HG03565 (cell line): ENCODE measurements at regions not wholly inside any gene's neighbourhood (a gene's known extent, or its start where the extent isn't known, plus 50 kb on each side); places are given as distances from the start of the nearest gene placed in this dataset.
"Not testable (repeated sequence)": the region's sequence is repeated elsewhere in the genome, so short reads cannot be mapped to it uniquely, and the experiment has no call there.

Source experiments
- ATAC-seq: cut with Tn5 transposase; IDR thresholded peaks from one replicate; pipeline ENCODE4 v1.9.1; 2021; ENCODE audit warnings: mild to moderate bottlenecking, moderate library complexity; ENCODE audit not compliant: unreplicated experiment

DNA sequence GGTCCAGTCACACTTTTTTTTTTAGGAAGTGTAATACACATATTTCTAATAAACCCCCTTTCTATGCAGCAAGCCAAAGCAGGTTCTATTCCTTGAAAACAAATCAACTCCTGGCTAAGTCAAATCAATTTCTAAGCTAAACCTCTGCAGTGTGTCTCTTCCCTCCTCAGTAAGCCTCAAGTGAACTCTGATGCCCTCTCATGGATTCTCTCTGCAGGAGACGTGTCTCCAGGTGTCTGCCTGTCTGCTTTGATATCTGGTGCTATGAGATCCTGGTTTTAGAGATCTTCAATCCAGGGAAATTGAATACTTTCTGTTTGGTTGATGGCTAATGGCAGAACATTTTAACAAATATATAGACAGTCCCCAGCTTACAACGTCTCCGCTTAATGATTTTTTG is 791.7 kb downstream of the AACS start:
- no peak for ATAC-seq

DNA sequence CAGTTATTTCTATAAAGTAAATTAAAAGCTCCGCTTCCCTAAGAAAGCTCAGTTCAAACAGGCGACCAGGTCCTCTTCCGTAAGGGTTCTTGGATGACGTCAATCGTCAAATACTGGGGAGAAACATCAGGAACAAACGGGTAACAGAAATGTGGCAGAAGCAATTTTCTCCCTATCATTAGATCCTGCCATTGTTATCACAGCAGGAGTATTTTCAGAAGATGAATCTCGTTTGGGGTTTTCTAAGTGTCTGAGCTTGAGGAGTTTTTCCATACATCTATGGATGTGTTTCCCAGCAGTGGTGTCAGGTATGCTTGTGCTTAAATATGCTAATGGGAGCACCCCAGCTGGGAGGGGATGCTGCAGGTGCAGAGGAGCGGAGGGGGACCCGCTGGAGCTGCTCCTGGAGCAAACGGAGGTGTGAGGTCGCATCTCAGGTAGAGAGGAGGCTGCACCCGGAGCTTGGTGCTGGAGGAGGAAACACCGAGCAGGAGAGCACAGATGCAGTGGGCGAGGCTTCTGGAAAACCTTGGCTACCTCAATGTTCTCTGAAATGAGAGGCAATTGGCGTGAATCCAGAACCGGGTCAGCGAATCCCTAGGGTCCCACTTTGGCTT is 795.5 kb downstream of the AACS start:
- ATAC-seq = no peak

DNA sequence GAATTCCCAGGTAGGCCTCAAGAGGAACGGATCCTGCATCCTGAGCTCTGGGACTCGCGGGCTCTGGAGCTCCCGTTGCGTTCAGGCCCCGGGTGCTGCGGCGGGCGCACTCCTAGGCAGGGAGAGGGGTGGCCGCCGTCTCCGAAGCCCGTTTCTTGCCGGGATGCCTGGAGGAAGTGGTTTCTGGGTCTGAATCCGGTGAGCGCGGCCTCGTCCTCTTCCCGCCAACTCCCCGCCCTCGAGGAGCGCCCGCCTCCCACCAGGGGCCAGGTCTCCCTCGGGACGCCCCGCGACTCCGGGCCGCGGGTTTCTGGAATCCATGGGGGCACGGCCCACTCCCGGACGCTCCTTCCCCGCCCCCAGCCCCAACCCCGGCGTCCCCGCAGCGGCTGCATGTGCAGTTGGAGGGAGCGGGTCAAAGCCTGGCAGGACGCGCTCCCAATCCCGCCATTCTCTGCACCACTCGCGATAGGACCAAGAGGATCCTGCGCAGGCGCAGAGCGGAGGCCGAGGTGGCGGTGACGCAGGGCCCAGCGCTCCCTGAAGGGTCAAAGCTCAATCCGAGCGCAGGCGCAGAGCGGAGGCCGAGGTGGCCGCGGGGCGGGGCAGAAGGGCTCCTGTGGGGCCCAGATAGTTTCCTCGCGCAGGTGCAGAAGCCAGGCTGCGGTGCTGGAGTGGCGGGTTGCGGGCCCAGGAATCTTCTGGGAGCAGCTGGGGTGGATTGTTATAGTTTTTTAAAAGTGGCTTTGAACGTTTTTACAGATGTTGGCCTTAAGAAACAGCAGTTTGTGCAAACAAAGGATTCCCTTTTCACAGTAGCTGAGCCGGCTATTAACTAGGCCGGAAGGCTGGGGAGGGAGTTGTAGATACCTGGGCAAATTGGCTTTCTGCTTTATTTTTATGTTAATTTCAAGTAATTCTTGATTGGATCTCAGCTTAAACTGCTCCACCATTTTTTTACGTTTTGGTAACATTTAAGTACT is 796.4 kb downstream of the AACS start:
- no peak for ATAC-seq

DNA sequence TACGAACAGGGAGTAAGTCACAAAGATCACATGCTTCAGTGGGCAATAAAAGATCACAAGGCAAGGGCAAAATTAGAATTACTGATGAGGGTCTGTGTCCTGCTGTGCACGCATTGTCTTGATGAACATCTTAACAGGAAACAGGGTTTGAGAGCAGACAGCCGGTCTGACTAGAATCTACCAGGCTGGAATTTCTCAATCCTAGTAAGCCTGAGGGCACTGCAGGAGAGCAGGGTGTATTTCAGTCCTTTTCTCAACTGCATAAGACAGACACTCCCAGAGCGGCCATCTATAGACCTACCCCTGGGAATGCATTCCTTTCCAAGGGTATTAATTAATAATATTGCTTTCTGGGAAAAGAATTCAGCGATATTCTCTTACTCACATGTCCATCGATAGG is 800.0 kb downstream of the AACS start:
- ATAC-seq = not testable (repeated sequence)

DNA sequence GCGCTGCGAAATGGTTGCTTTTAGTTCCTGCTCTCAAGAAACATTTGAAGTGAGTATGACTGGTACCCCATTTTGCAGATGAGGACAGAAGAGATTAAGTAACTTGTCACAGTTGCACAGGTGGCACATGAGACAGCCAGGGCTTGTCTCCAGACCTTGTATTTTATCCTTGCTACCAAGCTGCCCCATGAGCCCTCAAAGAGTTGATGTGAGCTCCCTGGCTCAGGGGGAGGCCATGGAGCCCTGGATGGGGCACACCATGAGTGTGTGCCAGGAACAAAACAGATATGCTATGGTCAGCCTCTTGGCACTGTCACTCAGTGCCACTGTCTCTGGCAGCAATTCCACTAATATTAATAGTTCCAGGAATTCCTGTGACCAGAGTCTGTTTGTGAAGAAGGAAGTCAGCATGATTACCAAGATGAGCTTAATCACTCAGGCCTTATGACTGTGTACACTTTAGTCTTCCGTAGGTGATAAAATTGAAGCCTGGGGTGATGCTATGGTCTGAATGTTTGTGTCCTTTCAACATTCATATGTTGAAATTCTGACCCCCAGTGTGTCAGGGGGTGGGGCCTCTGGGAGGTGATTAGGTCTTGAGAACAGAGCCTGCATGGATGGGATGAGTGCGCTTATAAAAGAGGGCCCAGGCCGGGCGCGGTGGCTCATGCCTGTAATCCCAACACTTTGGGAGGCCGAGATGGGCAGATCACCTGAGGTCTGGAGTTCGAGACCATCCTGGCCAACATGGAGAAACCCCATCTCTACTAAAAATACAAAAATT is 806.8 kb downstream of the AACS start:
- ATAC-seq = no peak

DNA sequence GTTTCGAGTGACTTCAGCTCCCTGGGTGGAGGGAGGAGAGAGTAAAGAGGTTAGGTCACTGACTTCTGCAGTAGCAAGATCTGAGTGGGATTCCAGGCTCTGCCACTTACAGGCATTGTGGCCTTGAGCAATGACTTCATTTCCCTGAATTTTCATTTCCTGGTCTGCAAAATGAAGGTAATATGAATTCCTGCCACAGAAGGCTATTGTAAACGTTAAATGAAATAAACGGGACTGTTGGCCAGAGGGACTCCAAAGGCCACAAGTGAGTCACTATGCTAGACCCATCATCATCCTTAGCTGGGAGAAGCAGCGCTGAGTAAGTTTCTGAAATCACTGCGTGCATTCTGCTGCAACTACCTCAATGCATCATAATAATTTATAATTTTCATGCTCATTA is 807.8 kb downstream of the AACS start:
- no peak for ATAC-seq

DNA sequence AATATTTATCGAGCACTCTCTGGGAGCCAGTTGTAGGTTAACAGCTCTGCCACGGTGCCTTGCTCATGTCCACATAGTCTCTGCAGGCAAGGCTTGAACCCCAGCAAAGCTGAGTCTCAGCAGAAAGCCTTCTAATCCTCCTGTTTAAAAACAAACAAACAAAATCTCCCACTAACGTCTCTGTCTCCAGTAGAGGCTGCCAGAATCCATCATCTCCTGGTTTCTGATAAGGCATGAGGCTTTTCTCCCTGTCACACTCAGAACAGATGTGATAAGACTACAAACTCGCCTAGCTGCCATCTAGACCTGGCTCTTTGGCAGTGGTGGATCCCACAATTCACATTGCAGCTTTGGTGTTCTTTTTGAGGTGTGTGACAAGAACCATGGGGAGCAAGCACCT is 813.2 kb downstream of the AACS start:
- ATAC-seq = no peak

DNA sequence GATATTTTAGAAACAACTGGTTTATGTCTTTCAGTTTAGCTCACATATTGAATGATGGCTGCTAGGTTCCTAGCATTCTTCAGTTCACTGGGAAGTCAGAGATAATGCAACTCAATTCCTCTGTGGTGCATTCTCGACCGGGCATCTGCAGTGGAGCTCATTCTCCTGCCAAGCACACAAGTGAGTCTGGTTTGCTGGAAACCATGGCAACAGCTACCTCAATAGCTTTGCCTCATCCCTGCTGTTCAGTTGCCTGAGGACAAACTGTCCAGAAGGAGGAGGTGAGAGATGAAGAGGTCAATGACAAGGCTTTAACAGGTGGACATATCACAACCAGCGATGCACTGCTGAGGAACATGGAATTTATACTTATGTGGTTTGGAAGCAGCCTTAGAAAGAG is 816.9 kb downstream of the AACS start:
- no peak for ATAC-seq

DNA sequence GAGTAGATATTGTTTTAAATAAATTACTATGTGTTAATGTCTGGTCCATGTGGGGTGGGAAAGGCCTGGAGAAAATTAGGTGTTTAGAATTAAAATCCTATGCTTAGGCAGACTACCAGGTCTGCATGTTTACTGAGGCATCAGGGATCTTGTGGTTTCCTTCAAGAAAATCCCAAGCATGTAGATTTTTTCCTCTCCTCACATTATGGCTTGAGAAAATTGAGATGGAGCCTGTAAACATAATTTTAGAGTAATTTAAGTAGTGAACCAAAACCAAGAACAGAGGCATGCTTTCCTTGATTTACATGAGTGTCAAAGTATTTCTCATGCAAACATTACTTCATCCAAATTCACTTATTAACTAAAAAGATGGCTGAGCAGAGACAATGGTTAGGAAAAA is 823.7 kb downstream of the AACS start:
- no peak for ATAC-seq

DNA sequence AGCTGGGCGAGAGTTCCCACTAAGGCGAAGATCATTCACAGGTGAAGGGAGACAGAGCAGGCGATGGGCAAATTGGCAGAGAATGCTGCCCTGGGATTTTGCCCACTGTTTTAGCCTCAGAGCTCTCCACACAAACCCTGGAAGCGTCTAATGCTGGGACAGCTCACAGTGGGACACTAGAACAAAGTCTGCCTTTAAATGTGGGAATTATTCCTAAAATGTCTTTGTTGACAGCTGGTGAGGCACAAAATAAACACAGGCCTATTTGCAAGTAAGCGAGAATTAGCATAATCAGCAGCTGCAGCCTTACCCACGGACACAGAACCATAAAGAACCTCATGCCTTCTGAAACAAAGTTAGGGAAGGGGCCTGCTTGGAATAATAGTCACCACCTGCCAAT is 824.5 kb downstream of the AACS start:
- no peak for ATAC-seq

DNA sequence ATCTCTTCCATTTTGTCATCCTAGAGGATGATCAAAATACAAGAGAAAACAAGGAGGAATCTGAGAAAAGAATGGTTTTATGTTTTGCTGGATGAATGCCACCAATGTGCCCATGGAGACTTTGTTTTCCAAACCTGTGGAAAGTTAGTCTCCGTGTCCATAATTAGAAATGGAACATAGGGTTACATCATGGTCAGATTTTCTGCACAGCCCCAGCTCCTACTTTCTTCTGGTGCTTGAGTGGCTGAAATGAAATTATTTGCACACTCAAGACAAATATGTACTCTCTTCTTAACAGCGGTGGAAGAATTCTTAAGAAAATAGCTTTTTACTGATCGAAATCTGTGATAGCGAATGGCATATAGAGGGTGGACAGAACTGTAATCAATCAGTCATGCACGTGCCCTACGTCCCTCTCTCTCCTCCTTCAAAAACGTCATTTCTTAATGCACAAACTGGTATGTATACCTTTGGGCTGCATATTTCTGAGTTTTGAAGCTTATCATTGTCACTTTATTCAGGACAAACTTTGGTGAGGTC is 825.2 kb downstream of the AACS start:
- ATAC-seq = no peak

DNA sequence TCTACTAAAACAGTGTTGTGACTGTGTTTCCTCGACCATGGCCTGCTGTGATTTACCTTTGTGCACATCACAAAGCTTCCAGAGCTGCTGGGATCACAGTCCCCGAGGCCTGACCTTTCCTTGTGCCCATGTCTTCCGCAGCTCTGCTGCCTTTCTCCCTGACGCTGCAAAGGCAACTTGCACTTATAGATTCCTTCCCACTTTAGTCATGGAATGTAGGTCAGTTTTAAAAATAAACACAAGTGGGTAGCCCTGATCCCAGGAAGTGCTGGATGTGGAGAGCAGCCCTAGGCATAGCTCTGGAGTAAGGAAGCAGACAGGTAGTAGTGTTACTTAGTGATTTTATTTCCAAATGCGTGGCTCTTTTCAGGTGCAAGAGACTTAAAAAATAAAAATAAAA is 825.7 kb downstream of the AACS start:
- ATAC-seq = no peak

DNA sequence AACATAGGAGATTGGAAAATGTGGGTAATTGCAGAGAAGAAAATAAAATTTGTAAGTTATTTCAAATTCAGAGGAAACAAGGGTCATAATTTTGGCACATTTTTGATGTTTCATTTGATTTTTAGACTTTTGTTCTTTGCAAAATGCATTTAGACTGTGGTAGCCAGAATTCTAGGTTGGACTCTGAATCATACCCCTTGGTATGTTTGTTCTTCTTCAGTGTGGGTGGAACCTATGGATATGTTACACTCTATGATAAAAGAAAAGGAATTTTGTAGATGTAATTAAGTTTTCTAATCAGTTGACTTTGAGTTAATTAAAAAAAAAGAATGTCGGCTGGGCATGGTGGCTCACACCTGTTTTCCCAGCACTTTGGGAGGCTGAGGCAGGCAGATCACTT is 827.0 kb downstream of the AACS start:
- ATAC-seq = no peak

DNA sequence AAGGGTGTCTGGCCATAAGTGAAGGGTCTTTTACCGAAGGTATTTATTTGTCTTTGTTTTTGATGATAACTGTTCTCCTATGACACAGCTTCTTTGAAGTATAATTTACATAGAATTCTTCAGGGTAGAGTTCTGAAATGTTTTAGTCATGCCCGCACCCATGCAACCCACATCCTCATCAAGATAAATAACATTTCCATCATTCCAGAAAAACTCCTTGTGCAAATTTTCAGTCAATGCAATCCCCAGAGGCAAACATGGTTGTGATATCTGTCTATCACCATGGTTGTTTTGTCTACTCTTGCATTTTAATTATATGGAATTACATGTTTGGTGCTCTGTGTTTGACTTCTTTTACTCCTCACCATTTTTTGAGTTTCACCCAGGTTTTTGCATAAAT is 837.8 kb downstream of the AACS start:
- ATAC-seq = no peak

DNA sequence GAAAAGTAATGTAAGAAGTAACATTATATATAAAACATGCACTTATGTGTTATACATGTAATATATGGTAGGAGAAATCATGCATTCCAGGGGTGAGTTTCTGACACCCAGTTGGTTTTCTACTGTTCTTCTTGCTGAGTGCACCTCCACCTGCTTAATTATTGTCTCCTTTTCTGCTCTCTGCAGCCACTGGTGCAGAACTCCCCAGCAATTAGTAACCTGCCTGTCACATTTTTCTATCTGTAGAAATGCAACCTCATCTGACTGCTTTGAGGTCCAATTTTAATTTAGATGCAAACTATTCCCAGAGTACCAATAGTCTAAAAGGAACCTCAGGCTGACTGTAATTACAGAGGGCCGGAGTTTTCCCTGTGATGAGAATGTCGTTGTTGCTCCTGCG is 842.1 kb downstream of the AACS start:
- ATAC-seq = no peak

DNA sequence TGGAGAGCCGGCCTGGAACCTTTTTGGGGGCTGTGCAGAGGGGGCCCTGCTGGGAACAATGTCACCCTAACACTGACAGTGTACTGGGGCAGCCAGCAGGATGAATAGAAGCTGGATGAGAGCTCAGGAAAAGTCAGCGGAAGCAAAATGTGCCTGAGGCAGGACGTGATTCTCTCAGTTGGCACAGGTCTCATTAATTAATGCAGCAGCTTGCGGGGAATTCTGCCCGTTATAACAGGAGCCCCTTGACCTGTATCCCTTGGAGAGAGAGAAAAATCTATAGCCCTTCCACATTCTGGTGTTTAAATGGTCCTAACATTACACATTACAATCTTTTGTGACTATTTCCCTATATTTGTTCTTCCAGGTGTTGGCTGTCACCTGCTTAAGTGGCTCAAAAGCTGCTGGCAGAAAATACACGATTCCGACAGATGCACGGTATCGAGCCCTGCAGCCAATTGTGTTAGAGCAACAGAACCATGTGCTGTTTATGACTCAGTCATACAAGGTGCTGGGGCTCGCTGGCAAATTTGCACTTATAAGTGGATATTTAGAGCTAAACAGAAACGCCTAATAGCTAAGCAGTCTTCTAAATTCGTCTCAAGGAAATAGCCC is 854.7 kb downstream of the AACS start:
- no peak for ATAC-seq

DNA sequence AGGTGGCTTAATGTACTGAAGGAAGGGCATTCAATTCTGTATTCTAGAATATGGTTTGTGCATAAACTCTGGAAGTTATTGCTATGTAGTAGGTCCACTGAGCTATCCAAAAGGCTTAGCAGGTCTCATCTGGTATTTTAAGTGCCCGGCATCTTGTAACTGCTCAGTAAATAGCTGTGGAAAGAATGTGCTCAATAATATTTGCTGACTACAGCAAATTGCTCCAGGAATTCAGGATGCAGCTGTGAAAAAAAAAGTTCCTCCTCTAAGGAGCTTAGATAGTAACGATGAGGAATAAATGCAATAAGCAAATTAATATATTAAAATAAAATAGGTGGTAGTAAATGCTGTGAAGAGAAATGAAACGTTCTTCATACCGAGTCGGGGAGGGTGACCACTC is 857.1 kb downstream of the AACS start:
- no peak for ATAC-seq

DNA sequence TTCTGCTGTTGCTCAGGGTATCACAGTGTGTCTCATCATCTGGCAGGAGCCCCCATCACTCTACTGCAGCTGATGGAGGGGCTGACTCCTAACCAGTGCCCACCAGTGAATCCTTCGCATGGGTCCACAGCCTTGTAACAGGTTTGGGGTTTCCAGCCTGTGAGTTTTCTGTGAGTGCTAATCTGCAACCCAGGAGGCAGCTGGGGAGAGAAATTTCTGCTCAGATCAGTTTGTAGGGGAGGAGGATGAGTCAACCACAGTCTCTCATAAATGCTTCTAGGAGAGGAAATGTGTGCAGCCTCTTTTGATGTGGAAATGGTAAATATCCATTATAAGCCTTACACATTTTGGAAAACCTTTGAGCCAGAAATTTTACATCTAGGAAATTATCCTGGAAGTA is 871.3 kb downstream of the AACS start:
- no peak for ATAC-seq

DNA sequence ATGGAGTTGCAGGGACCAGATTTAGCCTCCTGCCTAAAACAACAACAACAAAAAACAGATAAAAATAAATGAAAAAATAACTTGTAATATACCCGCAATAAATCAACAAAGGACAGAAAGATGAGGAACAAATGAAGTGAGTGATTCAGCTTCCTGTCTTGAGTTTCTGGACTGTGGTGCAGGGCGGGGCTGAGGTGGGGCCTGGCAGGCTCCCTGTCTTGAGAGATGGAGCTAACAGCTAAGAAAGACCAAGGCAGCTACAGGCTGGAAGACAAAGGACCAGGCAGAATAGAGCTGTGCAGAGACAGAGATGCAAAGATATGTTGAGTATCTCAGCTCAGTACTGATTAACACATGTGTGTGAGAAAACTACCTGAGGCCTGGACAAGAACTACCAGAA is 879.2 kb downstream of the AACS start:
- no peak for ATAC-seq

DNA sequence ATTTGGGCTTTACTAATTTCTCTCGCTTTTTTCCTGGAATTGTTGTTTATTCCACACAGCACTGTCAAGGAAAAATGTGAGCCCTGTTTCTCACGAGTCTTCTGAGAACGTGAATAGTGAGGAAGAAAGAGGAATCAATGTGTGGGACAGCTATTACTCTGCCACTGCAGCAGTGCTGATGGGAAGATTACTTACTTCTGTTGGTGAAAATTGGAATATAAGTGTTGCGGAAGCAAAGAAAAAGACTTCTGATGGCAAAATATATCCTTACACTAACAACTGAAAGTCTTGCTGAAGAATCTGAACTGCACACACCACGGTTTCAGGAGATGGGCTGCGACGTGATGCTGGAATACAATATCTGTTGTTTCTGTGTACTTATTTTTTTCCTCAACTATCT is 884.2 kb downstream of the AACS start:
- ATAC-seq = no peak

DNA sequence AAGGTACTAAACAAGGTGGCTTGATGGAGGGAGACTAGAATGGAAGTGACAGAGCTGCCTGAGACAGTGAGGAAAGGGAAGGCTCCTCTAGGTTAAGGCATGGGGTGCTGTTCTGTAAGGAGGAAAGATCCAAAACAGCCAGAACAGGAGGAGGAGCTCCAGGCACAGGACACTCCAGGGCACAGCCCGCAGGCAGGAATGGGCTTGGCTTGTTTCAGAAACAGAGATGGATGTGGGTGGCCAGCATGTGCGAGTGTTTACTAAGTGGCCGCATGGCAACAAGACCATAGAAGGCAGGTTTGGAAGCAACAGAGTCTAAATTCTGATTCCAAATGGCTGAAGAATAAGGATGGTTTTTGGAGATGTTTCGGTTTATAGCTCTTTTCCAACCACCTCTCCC is 889.1 kb downstream of the AACS start:
- ATAC-seq = no peak
